Glutamatergic neuron (in vitro differentiated cells): ENCODE measurements at regions not wholly inside any gene's neighbourhood (a gene's known extent, or its start where the extent isn't known, plus 50 kb on each side); places are given as distances from the start of the nearest gene placed in this dataset.

Experiments used
- DNase-seq: peaks from one replicate; pipeline ENCODE4 v3.0.0; 2022
- H3K27ac Mint-ChIP-seq: one replicate; pipeline ENCODE4 v1.8.0; 2020; ENCODE audit warnings: mild to moderate bottlenecking, mixed read lengths, inconsistent platforms; ENCODE audit not compliant: unreplicated experiment
- H3K27me3 Mint-ChIP-seq: one replicate; pipeline ENCODE4 v1.8.0; 2020; ENCODE audit warnings: mild to moderate bottlenecking, moderate library complexity, mixed read lengths, inconsistent platforms; ENCODE audit not compliant: unreplicated experiment
- H3K36me3 Mint-ChIP-seq: one replicate; pipeline ENCODE4 v1.8.0; 2020; ENCODE audit warnings: mild to moderate bottlenecking, mixed read lengths, inconsistent platforms; ENCODE audit not compliant: unreplicated experiment
- H3K4me1 Mint-ChIP-seq: one replicate; pipeline ENCODE4 v1.8.0; 2020; ENCODE audit warnings: mild to moderate bottlenecking, low read depth, mixed read lengths, inconsistent platforms; ENCODE audit not compliant: unreplicated experiment
- H3K4me3 Mint-ChIP-seq: one replicate; pipeline ENCODE4 v1.8.0; 2020; ENCODE audit warnings: mild to moderate bottlenecking, mixed read lengths, inconsistent platforms; ENCODE audit not compliant: unreplicated experiment
- H3K9me3 Mint-ChIP-seq: one replicate; pipeline ENCODE4 v1.8.0; 2020; ENCODE audit warnings: mild to moderate bottlenecking, moderate library complexity, mixed read lengths, inconsistent platforms; ENCODE audit not compliant: unreplicated experiment
- CTCF ChIP-seq: fragments of 200-600 bp; sonication (generic); IDR thresholded peaks from one replicate; pipeline ENCODE4 v1.5.0; 2021; ENCODE audit not compliant: partially characterized antibody, unreplicated experiment

GRCh38 chr2:181188605-181189004 is 208.2 kb downstream of the UBE2E3 start:
- H3K4me3 Mint-ChIP-seq = no peak overlapping the region
- no peak overlapping the region for H3K27ac Mint-ChIP-seq
- TF ChIP-seq CTCF = no peak
- H3K36me3 Mint-ChIP-seq = no peaks in the 10 kb centered on the region
- no peak for DNase-seq
- H3K27me3 Mint-ChIP-seq = no peaks in the 10 kb centered on the region
- no peaks in the 10 kb centered on the region for H3K9me3 Mint-ChIP-seq
- H3K4me1 Mint-ChIP-seq = peaks cover 5% of the 10 kb centered on the region

GRCh38 chr2:181189951-181190350 is 209.5 kb downstream of the UBE2E3 start:
- Mint-ChIP-seq H3K4me1 (peaks cover 8% of the 10 kb centered on the region), H3K9me3 (no peaks in the 10 kb centered on the region), H3K27me3 (no peaks in the 10 kb centered on the region), H3K36me3 (no peaks in the 10 kb centered on the region), H3K27ac (no peak overlapping the region), H3K4me3 (no peak overlapping the region)
- no peak for TF ChIP-seq CTCF
- no peak for DNase-seq

- H3K36me3 Mint-ChIP-seq = no peaks in the 10 kb centered on the region
Measured at GRCh38 chr2:181190711-181191110, 210.3 kb downstream of the UBE2E3 start.

GRCh38 chr2:181193550-181193949 is 213.1 kb downstream of the UBE2E3 start:
- Mint-ChIP-seq H3K27me3 (peaks cover 2% of the 10 kb centered on the region), H3K4me1 (peaks cover 11% of the 10 kb centered on the region), H3K36me3 (no peaks in the 10 kb centered on the region), H3K27ac (no peak overlapping the region), H3K9me3 (no peaks in the 10 kb centered on the region), H3K4me3 (no peak overlapping the region)
- no peak for DNase-seq
- no peak for TF ChIP-seq CTCF

More at GRCh38 chr2:181190711-181191110, 210.3 kb downstream of the UBE2E3 start:
- DNase-seq = no peak
- no peak for TF ChIP-seq CTCF
- no peak overlapping the region for H3K4me3 Mint-ChIP-seq
- H3K27me3 Mint-ChIP-seq = no peaks in the 10 kb centered on the region
- no peaks in the 10 kb centered on the region for H3K9me3 Mint-ChIP-seq
- H3K27ac Mint-ChIP-seq = peak overlapping the region; percentile 5
- peaks cover 8% of the 10 kb centered on the region for H3K4me1 Mint-ChIP-seq

- Mint-ChIP-seq H3K27ac (no peak overlapping the region), H3K9me3 (no peaks in the 10 kb centered on the region), H3K27me3 (peaks cover 2% of the 10 kb centered on the region), H3K4me1 (peaks cover 8% of the 10 kb centered on the region), H3K36me3 (no peaks in the 10 kb centered on the region), H3K4me3 (no peak overlapping the region)
- TF ChIP-seq CTCF = no peak
- DNase-seq = no peak
Measured at GRCh38 chr2:181196401-181196800, 216.0 kb downstream of the UBE2E3 start.
